Gastroesophageal sphincter (tissue), 4 donors: ENCODE measurements at regions not wholly inside any gene's neighbourhood (a gene's known extent, or its start where the extent isn't known, plus 50 kb on each side); places are given as distances from the start of the nearest gene placed in this dataset.

Experiments
- ATAC-seq: fragments of 150-250 bp; one replicate; pipeline ENCODE4 v1.9.1; 2016; ENCODE audit warnings: mild to moderate bottlenecking, moderate library complexity
- H3K27ac ChIP-seq, 4 donors: fragments of 200-600 bp; sonication (generic) in 3 of 4; 1 replicate in 3 of 4; 2 replicates in 1 of 4; pipeline ENCODE4 v1.5.1; 2016 to 2019
- H3K27me3 ChIP-seq: fragments of 200-600 bp; sonication (generic); one replicate; pipeline ENCODE4 v1.5.1; 2019
- H3K36me3 ChIP-seq, 2 donors: fragments of 200-600 bp; sonication (generic); one replicate each; pipeline ENCODE4 v1.5.1; 2019; ENCODE audit warnings: control low read depth in 1 of 2
- H3K4me1 ChIP-seq, 3 donors: fragments of 200-600 bp; sonication (generic); 1 replicate in 2 of 3; 2 replicates in 1 of 3; pipeline ENCODE4 v1.5.1; 2016 to 2019; ENCODE audit warnings: control low read depth in 2 of 3
- H3K4me3 ChIP-seq, 2 donors: fragments of 200-600 bp; sonication (generic); one replicate each; pipeline ENCODE4 v1.5.1; 2019; ENCODE audit warnings: mild to moderate bottlenecking in 1 of 2, moderate library complexity in 1 of 2
- H3K9me3 ChIP-seq, 3 donors: fragments of 200-600 bp; sonication (generic); one replicate each; pipeline ENCODE4 v1.5.1; 2017 to 2019; ENCODE audit warnings: control low read depth in 2 of 3
- EP300 ChIP-seq: sonication (generic); formaldehyde crosslinking; IDR thresholded peaks from one replicate; pipeline ENCODE4 v1.6.1; 2017; ENCODE audit warnings: antibody characterized with exemption, mild to moderate bottlenecking
- POLR2A ChIP-seq, 2 donors: fragments of 450-650 bp; IDR thresholded peaks; one replicate each; pipeline ENCODE4 v1.6.1; 2017; ENCODE audit warnings: antibody characterized with exemption in 2 of 2, mild to moderate bottlenecking in 2 of 2, moderate library complexity in 1 of 2
- POLR2AphosphoS5 ChIP-seq: sonication (generic); formaldehyde crosslinking; IDR thresholded peaks from one replicate; pipeline ENCODE4 v1.6.1; 2017; ENCODE audit warnings: antibody characterized with exemption
- WGBS, 2 donors: methylation state at CpG; one replicate each; pipeline ENCODE4 v1.1.5; 2018; ENCODE audit warnings: low coverage in 1 of 2; 5-methylcytosine and 5-hydroxymethylcytosine counted together
- TF ChIP-seq, protein P1 (sequence below), 4 experiments: fragments of 200-600 bp in 2 of 4; fragments of 450-650 bp in 2 of 4; sonication (generic) in 1 of 4; IDR thresholded peaks; one replicate each; pipeline ENCODE4 v1.5.1; 2017 to 2019; ENCODE audit warnings: antibody characterized with exemption in 4 of 4, mild to moderate bottlenecking in 2 of 4, moderate library complexity in 2 of 4

DNA sequence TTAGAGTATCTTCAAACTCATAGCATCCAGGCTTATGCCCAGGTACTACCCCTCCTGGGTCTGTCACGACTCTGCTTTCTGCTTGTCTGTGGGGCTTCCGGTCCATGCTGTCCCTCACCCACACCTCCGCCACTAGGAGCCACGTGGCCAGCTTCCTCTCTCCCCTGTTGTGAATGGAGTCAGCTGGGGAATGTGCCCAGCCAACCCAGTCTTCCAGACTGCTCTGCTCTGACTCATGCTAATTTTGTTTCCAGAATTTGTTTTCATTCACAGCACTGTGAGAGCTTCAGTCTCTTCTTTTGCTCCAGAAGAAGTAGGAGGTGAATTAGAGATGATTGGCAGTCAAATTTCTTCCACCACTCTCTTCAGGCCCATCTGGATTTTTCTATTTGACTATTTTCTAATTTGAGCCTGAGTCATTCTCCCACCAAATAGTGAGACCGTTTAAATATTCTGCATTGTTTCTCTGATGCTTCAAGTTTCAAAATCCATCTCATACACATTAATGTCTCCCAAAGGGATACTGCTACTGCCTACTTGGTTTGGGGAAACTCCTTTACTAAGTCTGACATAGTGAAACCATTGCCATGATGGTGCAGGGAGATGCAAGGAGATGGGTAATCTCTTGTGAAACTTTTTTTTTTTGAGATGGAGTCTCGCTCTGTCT, 424.1 kb upstream of the KIF2A start:
- WGBS, 2 donors = 11 to 16% methylated on average over 5 of the region's 6 CpGs
- Histone ChIP-seq H3K27me3 (no peaks in the 10 kb centered on the region), H3K9me3 (no peaks in the 10 kb centered on the region), H3K4me1 (peaks cover 0 to 20% (median 0%) of the 10 kb centered on the region in 3 donors), H3K27ac (no peak overlapping the region), H3K4me3 (no peak overlapping the region), H3K36me3 (no peaks in the 10 kb centered on the region)
- no peak for TF ChIP-seq POLR2A (IDR thresholded peaks at IDR 0.05)
- TF ChIP-seq EP300 = no peak
- TF ChIP-seq POLR2AphosphoS5 = no peak
- TF ChIP-seq, protein P1, sequence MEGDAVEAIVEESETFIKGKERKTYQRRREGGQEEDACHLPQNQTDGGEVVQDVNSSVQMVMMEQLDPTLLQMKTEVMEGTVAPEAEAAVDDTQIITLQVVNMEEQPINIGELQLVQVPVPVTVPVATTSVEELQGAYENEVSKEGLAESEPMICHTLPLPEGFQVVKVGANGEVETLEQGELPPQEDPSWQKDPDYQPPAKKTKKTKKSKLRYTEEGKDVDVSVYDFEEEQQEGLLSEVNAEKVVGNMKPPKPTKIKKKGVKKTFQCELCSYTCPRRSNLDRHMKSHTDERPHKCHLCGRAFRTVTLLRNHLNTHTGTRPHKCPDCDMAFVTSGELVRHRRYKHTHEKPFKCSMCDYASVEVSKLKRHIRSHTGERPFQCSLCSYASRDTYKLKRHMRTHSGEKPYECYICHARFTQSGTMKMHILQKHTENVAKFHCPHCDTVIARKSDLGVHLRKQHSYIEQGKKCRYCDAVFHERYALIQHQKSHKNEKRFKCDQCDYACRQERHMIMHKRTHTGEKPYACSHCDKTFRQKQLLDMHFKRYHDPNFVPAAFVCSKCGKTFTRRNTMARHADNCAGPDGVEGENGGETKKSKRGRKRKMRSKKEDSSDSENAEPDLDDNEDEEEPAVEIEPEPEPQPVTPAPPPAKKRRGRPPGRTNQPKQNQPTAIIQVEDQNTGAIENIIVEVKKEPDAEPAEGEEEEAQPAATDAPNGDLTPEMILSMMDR (IDR thresholded peaks at IDR 0.05) = no peak
- ATAC-seq = peak; percentile 73

DNA sequence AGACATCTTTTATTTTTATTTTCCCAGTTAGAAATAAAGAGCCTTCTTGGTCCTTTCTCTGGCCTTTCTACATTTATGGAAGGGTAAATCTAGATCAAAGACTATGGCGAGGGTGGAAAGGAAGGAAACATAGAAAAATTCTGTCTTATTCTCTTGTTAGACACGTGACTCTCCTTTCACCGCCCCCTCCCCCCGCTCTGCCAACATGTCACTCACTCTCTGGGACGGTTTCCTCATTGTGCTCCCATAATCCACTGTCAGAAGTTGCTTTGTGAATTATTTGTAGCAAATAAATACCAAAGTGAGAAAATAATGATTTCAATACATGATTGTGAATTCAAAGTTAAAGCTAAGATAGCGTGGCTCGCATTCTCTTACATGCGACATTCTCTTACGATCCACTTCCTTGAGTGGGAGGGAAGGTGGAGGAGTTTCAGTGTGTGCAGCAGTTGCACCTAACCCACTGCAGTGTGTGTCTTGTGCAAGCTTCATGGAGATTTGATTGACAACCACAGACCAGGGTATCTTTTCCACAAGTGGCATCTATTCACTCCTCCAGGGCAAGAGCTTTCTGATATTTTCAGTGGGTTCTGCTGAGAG, 423.0 kb upstream of the KIF2A start:
- no peak for ATAC-seq
- Histone ChIP-seq H3K9me3 (no peaks in the 10 kb centered on the region), H3K36me3 (no peaks in the 10 kb centered on the region), H3K4me3 (no peak overlapping the region), H3K4me1 (peaks cover 0 to 20% (median 0%) of the 10 kb centered on the region in 3 donors), H3K27me3 (no peaks in the 10 kb centered on the region), H3K27ac (no peak overlapping the region)
- 86 to 92% methylated on average over 8 to 9 of the region's 9 CpGs for WGBS, 2 donors
- TF ChIP-seq, protein P1 (IDR thresholded peaks at IDR 0.05) = no peak
- TF ChIP-seq POLR2A (IDR thresholded peaks at IDR 0.05) = no peak
- TF ChIP-seq EP300 = no peak
- no peak for TF ChIP-seq POLR2AphosphoS5

- WGBS, 2 donors = 85 to 91% methylated on average over 3 to 4 of the region's 7 CpGs
- no peaks in the 10 kb centered on the region for H3K27me3 ChIP-seq
- no peaks in the 10 kb centered on the region for H3K36me3 ChIP-seq
- TF ChIP-seq EP300 = no peak
- TF ChIP-seq POLR2AphosphoS5 = no peak
- no peak for TF ChIP-seq POLR2A (IDR thresholded peaks at IDR 0.05)
- TF ChIP-seq, protein P1 (IDR thresholded peaks at IDR 0.05) = no peak
- no peak overlapping the region for H3K4me3 ChIP-seq
- H3K4me1 ChIP-seq = peaks cover 0 to 20% (median 0%) of the 10 kb centered on the region in 3 donors
- no peak for ATAC-seq
- no peak overlapping the region for H3K27ac ChIP-seq
- no peaks in the 10 kb centered on the region for H3K9me3 ChIP-seq
Observed at GRCh38 chr5:61884252-61884855, 421.7 kb upstream of the KIF2A start.

GRCh38 chr5:61886214-61886613, 419.8 kb upstream of the KIF2A start:
- no peak overlapping the region for H3K4me3 ChIP-seq
- H3K36me3 ChIP-seq = no peaks in the 10 kb centered on the region
- peak overlapping the region in 3 of 4 donors; percentile 11 to 35 (median 18) for H3K27ac ChIP-seq
- peaks cover 0 to 20% (median 0%) of the 10 kb centered on the region in 3 donors for H3K4me1 ChIP-seq
- TF ChIP-seq, protein P1 (IDR thresholded peaks at IDR 0.05) = no peak
- TF ChIP-seq EP300 = no peak
- TF ChIP-seq POLR2AphosphoS5 = no peak
- TF ChIP-seq POLR2A (IDR thresholded peaks at IDR 0.05) = no peak
- H3K9me3 ChIP-seq = no peaks in the 10 kb centered on the region
- no peak for ATAC-seq
- no peaks in the 10 kb centered on the region for H3K27me3 ChIP-seq
